ENCODE measurements at regions not wholly inside any gene's neighbourhood (a gene's known extent, or its start where the extent isn't known, plus 50 kb on each side); places are given as distances from the start of the nearest gene placed in this dataset.

DNA sequence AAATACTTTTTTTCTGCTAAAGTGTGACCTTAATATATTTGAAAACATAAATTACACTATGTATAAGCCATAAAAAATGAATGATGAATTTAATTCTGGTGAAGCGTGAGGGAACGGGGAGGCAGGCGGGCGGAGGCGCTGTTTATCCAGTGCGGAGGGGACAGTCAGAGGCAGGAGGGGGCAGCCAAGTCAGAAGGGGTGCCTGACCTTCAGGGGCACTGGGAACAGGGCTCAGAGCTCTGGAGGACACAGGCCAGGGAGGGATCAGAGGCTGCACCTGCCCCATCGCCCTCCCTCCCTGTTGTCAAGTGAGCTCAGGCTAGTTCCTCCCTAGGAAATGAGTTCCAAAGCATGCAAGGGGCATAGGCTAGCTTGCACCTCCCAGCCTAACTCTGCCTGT is 82.0 kb upstream of the CASZ1 start (continued):
- TF ChIP-seq, protein P1, sequence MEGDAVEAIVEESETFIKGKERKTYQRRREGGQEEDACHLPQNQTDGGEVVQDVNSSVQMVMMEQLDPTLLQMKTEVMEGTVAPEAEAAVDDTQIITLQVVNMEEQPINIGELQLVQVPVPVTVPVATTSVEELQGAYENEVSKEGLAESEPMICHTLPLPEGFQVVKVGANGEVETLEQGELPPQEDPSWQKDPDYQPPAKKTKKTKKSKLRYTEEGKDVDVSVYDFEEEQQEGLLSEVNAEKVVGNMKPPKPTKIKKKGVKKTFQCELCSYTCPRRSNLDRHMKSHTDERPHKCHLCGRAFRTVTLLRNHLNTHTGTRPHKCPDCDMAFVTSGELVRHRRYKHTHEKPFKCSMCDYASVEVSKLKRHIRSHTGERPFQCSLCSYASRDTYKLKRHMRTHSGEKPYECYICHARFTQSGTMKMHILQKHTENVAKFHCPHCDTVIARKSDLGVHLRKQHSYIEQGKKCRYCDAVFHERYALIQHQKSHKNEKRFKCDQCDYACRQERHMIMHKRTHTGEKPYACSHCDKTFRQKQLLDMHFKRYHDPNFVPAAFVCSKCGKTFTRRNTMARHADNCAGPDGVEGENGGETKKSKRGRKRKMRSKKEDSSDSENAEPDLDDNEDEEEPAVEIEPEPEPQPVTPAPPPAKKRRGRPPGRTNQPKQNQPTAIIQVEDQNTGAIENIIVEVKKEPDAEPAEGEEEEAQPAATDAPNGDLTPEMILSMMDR (IDR thresholded peaks at IDR 0.05; ENCODE audit: control extremely low read depth in 1 of 3, insufficient read depth in 1 of 3, low read depth in 1 of 3, low read length in 3 of 3): no peak
- no peak for TF ChIP-seq RNF2 (IDR thresholded peaks at IDR 0.05; ENCODE audit: borderline replicate concordance, low read depth, low read length, missing control alignments, poor library complexity, severe bottlenecking)
- TF ChIP-seq BACH1 (IDR thresholded peaks at IDR 0.05; ENCODE audit: low read length): no peak
- TF ChIP-seq YY1 (IDR thresholded peaks at IDR 0.05; ENCODE audit: low read depth, low read length): no peak
- TF ChIP-seq SRF (IDR thresholded peaks at IDR 0.05; ENCODE audit: low read depth, low read length): no peak
- no peak for TF ChIP-seq SP2 (IDR thresholded peaks at IDR 0.05; ENCODE audit: low read length)

Data from H1 (cell line).